ENCODE measurements at regions not wholly inside any gene's neighbourhood (a gene's known extent, or its start where the extent isn't known, plus 50 kb on each side); places are given as distances from the start of the nearest gene placed in this dataset.

DNA sequence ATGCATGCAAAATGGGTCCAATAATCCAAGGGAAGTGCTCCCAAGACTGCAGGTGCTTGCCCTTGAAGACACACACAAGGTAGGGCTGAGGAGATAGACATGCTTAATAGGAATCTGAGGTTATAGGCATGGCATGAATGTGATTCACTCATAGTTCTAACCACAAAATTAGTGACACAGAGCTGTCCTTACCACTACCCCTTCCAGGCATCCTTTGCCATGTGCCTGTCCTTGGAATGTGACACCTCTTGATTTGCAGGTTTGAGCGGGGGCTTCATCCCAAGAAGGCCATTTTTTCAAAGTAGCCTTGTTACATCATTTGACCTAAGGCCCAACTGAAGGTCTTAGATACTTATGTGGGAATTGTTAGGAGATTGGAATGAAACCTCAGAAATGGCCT lies 112.5 kb downstream of the CCNG2 start:
- TF ChIP-seq POLR2A (IDR thresholded peaks at IDR 0.05; ENCODE audit: low read depth, low read length), result no peak
- no peak for TF ChIP-seq POLR2AphosphoS5 (IDR thresholded peaks at IDR 0.05; ENCODE audit: low read depth, low read length)
